NT2/D1 (cell line): ENCODE measurements at regions not wholly inside any gene's neighbourhood (a gene's known extent, or its start where the extent isn't known, plus 50 kb on each side); places are given as distances from the start of the nearest gene placed in this dataset.

Experiments used
- YY1 ChIP-seq: IDR thresholded peaks from 2 replicates; pipeline ENCODE4 v1.6.1; 2011; ENCODE audit not compliant: insufficient read length, insufficient read depth
- ZNF274 ChIP-seq: IDR thresholded peaks from 2 replicates; pipeline ENCODE4 v1.6.1; 2011; ENCODE audit warnings: mild to moderate bottlenecking, low read depth, low read length

GRCh38 chr16:60682219-60682618 is 1354.0 kb downstream of the CDH8 start:
- no peak for TF ChIP-seq ZNF274
- TF ChIP-seq YY1 = no peak
